RWPE2 (cell line): ENCODE measurements at regions not wholly inside any gene's neighbourhood (a gene's known extent, or its start where the extent isn't known, plus 50 kb on each side); places are given as distances from the start of the nearest gene placed in this dataset.

Experiments used
- ATAC-seq: fragments of 200-7000 bp; cut with Tn5 transposase; 3 replicates; pipeline ENCODE4 v1.9.1; 2021; ENCODE audit warnings: low read depth
- DNase-seq: peaks from one replicate; pipeline ENCODE4 v3.0.0-alpha.2; 2020; ENCODE audit warnings: low spot score
- H3K27ac ChIP-seq: fragments of 450-650 bp; 2 replicates; pipeline ENCODE4 v1.5.1; 2017; ENCODE audit warnings: mild to moderate bottlenecking; ENCODE audit not compliant: poor library complexity, severe bottlenecking
- H3K27me3 ChIP-seq: fragments of 250-450 bp; sonication (Bioruptor Pico); 2 replicates; pipeline ENCODE4 v1.5.1; 2021; ENCODE audit warnings: mild to moderate bottlenecking, moderate library complexity; ENCODE audit not compliant: insufficient read depth, poor library complexity, severe bottlenecking
- H3K36me3 ChIP-seq: fragments of 250-450 bp; sonication (Bioruptor Pico); 2 replicates; pipeline ENCODE4 v1.5.1; 2020; ENCODE audit warnings: low read depth, mild to moderate bottlenecking, moderate library complexity
- H3K4me1 ChIP-seq: fragments of 250-450 bp; sonication (Bioruptor Pico); 2 replicates; pipeline ENCODE4 v1.5.1; 2021; ENCODE audit warnings: mild to moderate bottlenecking, moderate library complexity; ENCODE audit not compliant: insufficient read depth, poor library complexity, severe bottlenecking
- H3K4me3 ChIP-seq: fragments of 250-450 bp; sonication (Bioruptor Pico); 2 replicates; pipeline ENCODE4 v1.5.1; 2021; ENCODE audit warnings: mild to moderate bottlenecking, moderate library complexity; ENCODE audit not compliant: severe bottlenecking
- H3K9me3 ChIP-seq: fragments of 250-450 bp; sonication (Bioruptor Pico); 2 replicates; pipeline ENCODE4 v1.5.1; 2021; ENCODE audit warnings: mild to moderate bottlenecking, moderate library complexity; ENCODE audit not compliant: severe bottlenecking
- TF ChIP-seq, protein P1 (sequence below): fragments of 450-650 bp; IDR thresholded peaks from one replicate; pipeline ENCODE4 v1.5.1; 2017; ENCODE audit warnings: mild to moderate bottlenecking, moderate library complexity; ENCODE audit not compliant: poor library complexity, severe bottlenecking

DNA sequence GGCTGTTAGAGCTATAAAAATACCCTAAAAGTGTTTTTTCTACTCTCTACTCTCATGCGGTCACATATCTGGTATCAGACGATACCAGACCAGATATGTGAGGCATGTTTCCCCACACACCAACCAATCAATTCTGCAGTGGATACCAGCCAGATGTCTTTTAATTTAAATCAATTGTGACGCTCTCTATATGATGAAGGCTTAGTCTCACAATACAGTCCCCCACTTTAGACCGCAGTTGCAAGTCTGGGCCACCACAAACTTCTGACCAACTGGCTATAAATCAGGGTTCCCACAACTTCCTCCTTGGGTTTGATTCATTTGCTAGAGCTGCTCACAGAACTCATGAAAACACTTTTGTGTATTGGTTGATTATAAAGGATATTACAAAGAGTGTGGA is 586.1 kb upstream of the ZP4 start:
- Histone ChIP-seq H3K27ac (no peak overlapping the region), H3K36me3 (no peaks in the 10 kb centered on the region)

DNA sequence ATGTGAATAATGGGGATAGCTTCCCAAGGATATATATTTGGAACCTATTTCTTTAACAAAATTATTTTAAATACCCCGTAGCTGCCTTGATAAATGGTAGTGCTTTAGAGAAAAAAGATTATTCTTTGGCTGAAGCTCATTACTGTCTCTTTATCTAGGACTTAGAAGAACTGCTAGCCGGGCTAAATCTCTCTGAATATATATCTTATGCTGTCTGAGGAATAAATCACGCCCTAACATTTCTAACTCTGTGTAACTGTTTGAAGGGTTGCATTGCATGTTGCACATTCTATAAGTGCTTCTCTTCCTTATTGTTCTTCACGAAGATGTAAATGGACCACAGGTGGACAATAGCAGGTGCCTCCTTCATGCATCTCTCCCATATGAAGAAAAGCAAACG is 585.0 kb upstream of the ZP4 start:
- Histone ChIP-seq H3K4me3 (no peak overlapping the region), H3K4me1 (no peaks in the 10 kb centered on the region), H3K27ac (no peak overlapping the region), H3K9me3 (no peaks in the 10 kb centered on the region), H3K36me3 (no peaks in the 10 kb centered on the region), H3K27me3 (no peaks in the 10 kb centered on the region)
- no peak for DNase-seq
- ATAC-seq, result no peak
- TF ChIP-seq, protein P1, sequence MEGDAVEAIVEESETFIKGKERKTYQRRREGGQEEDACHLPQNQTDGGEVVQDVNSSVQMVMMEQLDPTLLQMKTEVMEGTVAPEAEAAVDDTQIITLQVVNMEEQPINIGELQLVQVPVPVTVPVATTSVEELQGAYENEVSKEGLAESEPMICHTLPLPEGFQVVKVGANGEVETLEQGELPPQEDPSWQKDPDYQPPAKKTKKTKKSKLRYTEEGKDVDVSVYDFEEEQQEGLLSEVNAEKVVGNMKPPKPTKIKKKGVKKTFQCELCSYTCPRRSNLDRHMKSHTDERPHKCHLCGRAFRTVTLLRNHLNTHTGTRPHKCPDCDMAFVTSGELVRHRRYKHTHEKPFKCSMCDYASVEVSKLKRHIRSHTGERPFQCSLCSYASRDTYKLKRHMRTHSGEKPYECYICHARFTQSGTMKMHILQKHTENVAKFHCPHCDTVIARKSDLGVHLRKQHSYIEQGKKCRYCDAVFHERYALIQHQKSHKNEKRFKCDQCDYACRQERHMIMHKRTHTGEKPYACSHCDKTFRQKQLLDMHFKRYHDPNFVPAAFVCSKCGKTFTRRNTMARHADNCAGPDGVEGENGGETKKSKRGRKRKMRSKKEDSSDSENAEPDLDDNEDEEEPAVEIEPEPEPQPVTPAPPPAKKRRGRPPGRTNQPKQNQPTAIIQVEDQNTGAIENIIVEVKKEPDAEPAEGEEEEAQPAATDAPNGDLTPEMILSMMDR, result no peak

More for the DNA sequence above, 586.1 kb upstream of the ZP4 start:
- no peak for ATAC-seq
- no peak for DNase-seq
- TF ChIP-seq, protein P1, result no peak
- no peaks in the 10 kb centered on the region for H3K9me3 ChIP-seq
- no peaks in the 10 kb centered on the region for H3K27me3 ChIP-seq
- H3K4me3 ChIP-seq, result no peak overlapping the region
- no peaks in the 10 kb centered on the region for H3K4me1 ChIP-seq

DNA sequence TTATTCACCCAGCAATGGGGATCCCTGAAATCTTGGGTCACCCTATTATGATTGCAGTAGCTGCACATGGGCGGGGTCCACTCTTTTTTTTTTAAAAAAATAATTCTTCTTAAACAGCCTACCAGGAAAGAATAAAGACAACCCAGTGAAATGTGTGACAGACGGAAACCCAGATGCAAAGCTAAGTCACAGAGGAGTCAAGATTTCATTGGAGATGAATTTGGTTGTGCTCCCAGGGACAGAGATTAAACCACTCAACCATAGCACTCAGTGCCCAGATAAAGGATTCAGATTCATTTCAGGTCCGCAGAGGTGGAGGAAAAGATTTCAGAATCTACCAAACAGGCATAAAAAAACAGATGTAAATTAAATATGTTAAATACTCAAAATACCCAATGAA is 583.5 kb upstream of the ZP4 start:
- H3K27ac ChIP-seq, result no peak overlapping the region
- TF ChIP-seq, protein P1, result no peak
- DNase-seq, result no peak
- H3K4me3 ChIP-seq, result no peak overlapping the region
- H3K27me3 ChIP-seq, result no peaks in the 10 kb centered on the region
- no peaks in the 10 kb centered on the region for H3K4me1 ChIP-seq
- no peak for ATAC-seq
- no peaks in the 10 kb centered on the region for H3K9me3 ChIP-seq
- no peaks in the 10 kb centered on the region for H3K36me3 ChIP-seq

DNA sequence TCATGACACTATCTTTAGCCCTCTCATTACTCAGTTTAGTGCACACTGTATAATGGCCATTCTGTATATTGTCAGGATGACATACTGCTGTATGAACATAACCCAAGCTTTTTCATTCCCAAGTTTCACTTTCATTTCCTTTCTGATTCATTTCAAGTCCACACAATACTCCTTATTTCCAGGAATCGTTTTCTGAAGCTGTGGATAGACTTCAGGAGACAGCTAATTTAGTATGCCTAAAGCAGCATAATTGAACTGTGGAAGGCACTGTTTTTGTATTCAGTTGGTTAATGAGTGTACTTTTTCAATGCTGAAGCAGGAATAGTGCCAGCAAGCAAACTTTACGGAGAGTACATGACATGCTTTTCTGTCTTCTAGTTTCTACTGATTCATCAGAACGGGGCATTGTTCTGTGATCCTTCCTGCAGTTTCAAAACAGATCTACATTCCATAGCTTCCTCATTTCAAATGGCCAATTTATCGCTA is 578.5 kb upstream of the ZP4 start:
- Histone ChIP-seq H3K4me1 (no peaks in the 10 kb centered on the region), H3K27me3 (no peaks in the 10 kb centered on the region), H3K36me3 (no peaks in the 10 kb centered on the region), H3K4me3 (no peak overlapping the region), H3K27ac (no peak overlapping the region), H3K9me3 (no peaks in the 10 kb centered on the region)
- TF ChIP-seq, protein P1, result no peak
- no peak for DNase-seq
- ATAC-seq, result no peak

DNA sequence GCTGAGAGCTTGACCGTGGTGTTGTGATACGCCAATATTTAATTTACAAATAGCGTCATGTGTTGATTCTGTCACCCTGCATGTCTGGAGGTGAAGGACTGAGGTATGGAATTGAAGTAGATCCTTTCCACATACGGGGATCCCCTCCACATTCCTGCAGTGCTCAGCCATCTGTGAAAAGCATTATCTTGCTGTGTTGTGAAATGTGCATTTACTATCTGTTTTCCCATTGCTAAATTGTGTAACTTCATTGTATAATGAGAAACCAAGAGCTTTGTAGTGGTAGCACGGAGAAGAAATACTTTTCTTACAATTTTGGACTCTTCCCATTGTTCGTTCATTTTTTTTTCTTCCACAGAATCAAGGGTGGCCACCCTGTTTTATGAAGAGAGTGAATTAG is 577.3 kb upstream of the ZP4 start:
- Histone ChIP-seq H3K9me3 (no peaks in the 10 kb centered on the region), H3K36me3 (no peaks in the 10 kb centered on the region), H3K4me1 (no peaks in the 10 kb centered on the region), H3K4me3 (no peak overlapping the region), H3K27me3 (no peaks in the 10 kb centered on the region), H3K27ac (no peak overlapping the region)
- TF ChIP-seq, protein P1, result no peak
- ATAC-seq (no peak), DNase-seq (no peak)
